OCI-LY7 (cell line): ENCODE measurements at regions not wholly inside any gene's neighbourhood (a gene's known extent, or its start where the extent isn't known, plus 50 kb on each side); places are given as distances from the start of the nearest gene placed in this dataset.

Experiments
- BruUV-seq: library from RNA; stranded (reverse); fragments of 400-500 nt; replicated peaks from 2 replicates; lab custom pipeline; 2021; lab: Mats Ljungman, UMichigan
- CTCF ChIA-PET: fragments of 300-600 bp; sonication (Branson Sonifier 250); formaldehyde crosslinking; loops from one replicate; lab custom pipeline; 2022; ENCODE audit warnings: antibody characterized with exemption; ENCODE audit not compliant: unreplicated experiment; lab: Charles Lee
- POLR2A ChIA-PET: fragments of 300-600 bp; sonication (Branson Sonifier 250); formaldehyde crosslinking; loops from one replicate; lab custom pipeline; 2022; ENCODE audit warnings: antibody characterized with exemption; lab: Charles Lee
- DNase-seq: peaks from one replicate; pipeline ENCODE4 v3.0.0-alpha.2; 2015; ENCODE audit warnings: low spot score
- H2AFZ ChIP-seq: fragments of 200-600 bp; sonication (generic), shearing (Covaris generic); 2 replicates; pipeline ENCODE4 v1.6.1; 2014; ENCODE audit warnings: mild to moderate bottlenecking, antibody characterized with exemption, low read length, moderate library complexity
- H3K27ac ChIP-seq: fragments of 200-600 bp; sonication (generic); 2 replicates; pipeline ENCODE4 v1.5.1; 2014; ENCODE audit warnings: mixed run types, low read depth, mild to moderate bottlenecking, moderate library complexity, low read length, inconsistent platforms; ENCODE audit not compliant: poor library complexity, severe bottlenecking
- H3K36me3 ChIP-seq: fragments of 200-600 bp; sonication (generic); 2 replicates; pipeline ENCODE4 v1.6.1; 2014; ENCODE audit warnings: mild to moderate bottlenecking, antibody characterized with exemption, low read length, moderate library complexity, mixed read lengths; ENCODE audit not compliant: insufficient read depth
- H3K4me1 ChIP-seq: fragments of 200-600 bp; sonication (generic); 2 replicates; pipeline ENCODE4 v1.5.1; 2014; ENCODE audit warnings: mild to moderate bottlenecking, low read length; ENCODE audit not compliant: insufficient read depth, poor library complexity, severe bottlenecking
- H3K4me2 ChIP-seq: fragments of 200-600 bp; sonication (generic); 2 replicates; pipeline ENCODE4 v1.6.1; 2014; ENCODE audit warnings: mild to moderate bottlenecking, low read length
- H3K4me3 ChIP-seq: fragments of 200-600 bp; sonication (generic); 2 replicates; pipeline ENCODE4 v1.5.1; 2014; ENCODE audit warnings: mild to moderate bottlenecking, low read depth, low read length; ENCODE audit not compliant: poor library complexity, severe bottlenecking
- H3K79me2 ChIP-seq: fragments of 200-600 bp; sonication (generic); 2 replicates; pipeline ENCODE4 v1.6.1; 2016; ENCODE audit warnings: low read depth, mild to moderate bottlenecking, low read length, moderate library complexity, mixed read lengths; ENCODE audit not compliant: insufficient read depth
- H3K9me2 ChIP-seq: fragments of 200-600 bp; sonication (generic); 2 replicates; pipeline ENCODE4 v1.6.1; 2016; ENCODE audit warnings: mild to moderate bottlenecking, low read length, mixed read lengths; ENCODE audit not compliant: insufficient read depth
- H3K9me3 ChIP-seq: fragments of 200-600 bp; sonication (generic); 2 replicates; pipeline ENCODE4 v1.6.1; 2014; ENCODE audit warnings: mild to moderate bottlenecking, mixed run types, low read length, mixed read lengths
- H4K20me1 ChIP-seq: fragments of 200-600 bp; sonication (generic); 2 replicates; pipeline ENCODE4 v1.6.1; 2014; ENCODE audit warnings: mild to moderate bottlenecking, antibody characterized with exemption, low read length, moderate library complexity, mixed read lengths; ENCODE audit not compliant: insufficient read depth
- CTCF ChIP-seq: fragments of 200-600 bp; sonication (generic); conservative IDR thresholded peaks from 2 replicates; pipeline ENCODE4 v1.5.1; 2014; ENCODE audit warnings: mild to moderate bottlenecking, antibody characterized with exemption, low read length, moderate library complexity, mixed read lengths
- EZH2phosphoT487 ChIP-seq: fragments of 200-600 bp; sonication (generic); IDR thresholded peaks from 2 replicates; pipeline ENCODE4 v1.6.1; 2018; ENCODE audit warnings: low read depth, borderline replicate concordance, mild to moderate bottlenecking, mixed run types, antibody characterized with exemption, low read length, moderate library complexity, mixed read lengths
- intact Hi-C: fragments of 100-400 bp; cut with micrococcal nuclease; formaldehyde crosslinking; loops from one replicate; pipeline ENCODE4 v1.10.0; 2022; ENCODE audit not compliant: unreplicated experiment

DNA sequence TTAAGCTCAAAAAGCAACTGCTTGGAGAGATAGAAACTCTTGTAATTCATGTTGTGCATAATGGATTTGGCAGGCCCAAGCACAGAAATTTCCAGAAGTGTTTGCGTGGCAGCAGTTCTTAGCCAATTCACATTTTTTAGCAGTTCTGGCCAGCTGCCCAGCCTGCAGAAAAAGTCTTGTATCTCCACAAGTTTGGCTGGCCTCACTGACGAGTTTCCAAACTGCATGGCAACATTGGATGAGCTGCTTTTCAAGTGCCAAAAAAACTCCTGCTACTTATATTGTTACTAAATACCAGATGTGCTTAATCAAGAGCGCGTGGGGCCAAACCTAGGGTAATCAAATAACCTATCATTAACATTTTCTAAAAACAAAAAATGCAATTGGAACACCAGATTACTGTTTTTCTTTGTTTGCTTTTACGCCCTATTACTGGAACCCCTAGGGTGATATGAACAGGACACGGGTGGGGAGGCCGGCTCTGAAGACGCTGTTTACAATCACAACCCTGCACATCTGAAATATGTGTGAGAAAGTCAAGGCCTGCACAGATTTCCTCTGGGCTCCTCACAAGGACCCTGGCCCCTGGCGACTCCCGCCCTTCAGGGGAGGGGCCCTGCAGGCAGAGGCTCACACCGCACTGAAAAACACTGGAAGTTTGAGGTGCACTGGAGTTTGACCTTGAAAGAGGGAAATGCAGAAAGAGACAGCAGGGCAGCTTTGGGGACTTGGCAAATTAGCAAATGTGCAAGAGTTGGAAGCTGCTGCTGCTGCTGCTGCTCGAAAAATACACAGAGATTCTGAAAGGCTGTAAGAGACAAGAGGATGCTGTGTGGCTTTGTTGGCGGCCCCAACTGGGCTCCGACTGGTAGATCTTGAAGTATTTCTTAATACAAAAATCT, 55.2 kb upstream of the TARBP1 start:
- Histone ChIP-seq H3K4me2 (no peak overlapping the region), H3K4me3 (no peak overlapping the region), H3K79me2 (no peaks in the 10 kb centered on the region), H3K9me2 (no peaks in the 10 kb centered on the region), H3K36me3 (no peaks in the 10 kb centered on the region), H3K27ac (no peak overlapping the region), H3K9me3 (no peaks in the 10 kb centered on the region), H2AFZ (no peak overlapping the region), H3K4me1 (peaks cover 5% of the 10 kb centered on the region), H4K20me1 (no peaks in the 10 kb centered on the region)
- no TSS peak for BruUV-seq
- ChIA-PET POLR2A (interaction anchor here (0.7 kb wide), 1 partner anchor 31 kb away, joined by 3 read pairs; no protein-coding TSS in a partner anchor), CTCF (no interaction called here)
- DNase-seq = no peak
- intact Hi-C loops = no loop called here
- TF ChIP-seq EZH2phosphoT487 = no peak
- TF ChIP-seq CTCF = no peak

DNA sequence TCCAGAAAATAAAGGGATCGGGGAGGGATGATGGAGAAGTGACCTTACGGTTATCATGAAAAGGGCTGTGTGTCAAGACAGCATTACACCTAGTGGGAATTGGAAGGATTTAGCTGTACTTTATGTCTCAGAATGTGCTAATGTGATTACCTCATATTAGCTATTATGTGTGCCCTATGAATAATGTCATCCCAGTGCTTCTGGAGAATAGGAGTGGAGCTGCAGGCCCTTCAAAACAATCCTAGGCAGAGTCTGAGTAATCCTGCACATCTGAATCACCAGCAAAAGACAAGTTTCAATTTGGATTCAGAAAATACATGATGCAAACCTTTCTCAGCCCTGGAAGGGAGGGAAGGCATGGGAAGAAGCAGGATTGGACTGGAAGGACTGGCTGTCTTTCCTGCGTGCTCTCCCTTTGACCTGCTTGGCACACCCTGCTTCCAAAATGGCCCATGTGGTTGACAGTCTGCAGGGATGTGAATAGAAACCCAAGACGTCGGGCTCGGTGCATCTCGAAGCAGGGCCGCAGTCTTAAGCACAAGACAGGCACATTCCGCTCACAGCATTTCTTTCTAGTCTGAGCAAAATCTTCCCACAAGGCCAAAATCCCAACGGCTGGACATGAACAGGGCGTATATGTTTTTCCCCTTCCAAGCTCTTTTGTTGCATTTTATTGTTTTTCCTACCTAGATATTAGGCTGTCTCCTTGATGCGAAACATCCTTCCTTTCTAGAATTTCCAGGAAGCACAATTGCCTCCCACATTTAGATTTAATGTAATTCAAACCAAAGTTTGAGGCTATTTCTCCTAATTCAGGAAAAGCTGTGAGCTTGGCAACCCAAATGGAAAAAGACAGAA, 54.3 kb upstream of the TARBP1 start:
- Histone ChIP-seq H3K27ac (no peak overlapping the region), H3K79me2 (no peaks in the 10 kb centered on the region), H3K4me1 (peaks cover 14% of the 10 kb centered on the region), H2AFZ (no peak overlapping the region), H3K36me3 (no peaks in the 10 kb centered on the region), H3K9me2 (no peaks in the 10 kb centered on the region), H3K9me3 (no peaks in the 10 kb centered on the region), H3K4me2 (no peak overlapping the region), H4K20me1 (no peaks in the 10 kb centered on the region), H3K4me3 (no peak overlapping the region)
- DNase-seq = no peak
- BruUV-seq = no TSS peak
- no peak for TF ChIP-seq CTCF
- no peak for TF ChIP-seq EZH2phosphoT487
- POLR2A ChIA-PET = interaction anchor here (0.8 kb wide), 1 partner anchor 38 kb away, joined by 4 read pairs; no protein-coding TSS in a partner anchor
- intact Hi-C loops = no loop called here
- CTCF ChIA-PET = no interaction called here
